Spleen (tissue), 11 donors: ENCODE measurements at regions not wholly inside any gene's neighbourhood (a gene's known extent, or its start where the extent isn't known, plus 50 kb on each side); places are given as distances from the start of the nearest gene placed in this dataset.

Experiments used
- DNase-seq: peaks from one replicate; pipeline ENCODE4 v3.0.0-alpha.2; 2020
- H3K27ac ChIP-seq, 8 donors: fragments of 200-600 bp; sonication (generic) in 7 of 8; 1 replicate in 4 of 8; 2 replicates in 4 of 8; pipeline versions ENCODE4 v1.5.0 to v1.8.0; 2016 to 2021; ENCODE audit warnings: inconsistent platforms in 4 of 8, mild to moderate bottlenecking in 4 of 8, moderate library complexity in 1 of 8
- H3K27me3 ChIP-seq, 7 donors: fragments of 200-600 bp; sonication (generic) in 6 of 7; replicated peaks in 1 of 7; 1 replicate in 4 of 7; 2 replicates in 3 of 7; pipeline versions ENCODE4 v1.5.0 to v1.8.0; 2016 to 2021; ENCODE audit warnings: inconsistent platforms in 3 of 7, mild to moderate bottlenecking in 1 of 7
- H3K36me3 ChIP-seq, 6 donors: fragments of 200-600 bp; sonication (generic) in 5 of 6; 1 replicate in 4 of 6; 2 replicates in 2 of 6; pipeline versions ENCODE4 v1.5.0 to v1.8.0; 2016 to 2021; ENCODE audit warnings: inconsistent platforms in 2 of 6
- H3K4me1 ChIP-seq, 6 donors: fragments of 200-600 bp; sonication (generic) in 5 of 6; 1 replicate in 3 of 6; 2 replicates in 3 of 6; pipeline versions ENCODE4 v1.5.0 to v1.8.0; 2016 to 2021; ENCODE audit warnings: inconsistent platforms in 3 of 6
- H3K4me3 ChIP-seq, 8 donors: fragments of 200-600 bp; sonication (generic) in 7 of 8; 1 replicate in 4 of 8; 2 replicates in 4 of 8; pipeline versions ENCODE4 v1.5.0 to v1.8.0; 2016 to 2021; ENCODE audit warnings: inconsistent platforms in 4 of 8, mild to moderate bottlenecking in 4 of 8, moderate library complexity in 2 of 8
- H3K9me3 ChIP-seq, 8 donors: fragments of 200-600 bp; sonication (generic) in 7 of 8; 1 replicate in 4 of 8; 2 replicates in 4 of 8; pipeline versions ENCODE4 v1.5.0 to v1.8.0; 2016 to 2021; ENCODE audit warnings: inconsistent platforms in 4 of 8
- CTCF ChIP-seq, 11 experiments: fragments of 200-600 bp in 7 of 11; fragments of 450-650 bp in 4 of 11; sonication (generic) in 4 of 11; IDR thresholded peaks in 8 of 11; conservative IDR thresholded peaks in 3 of 11; 1 replicate in 7 of 11; 2 replicates in 4 of 11; pipeline versions ENCODE4 v1.4.0 to v1.8.0; 2016 to 2021; ENCODE audit warnings: antibody characterized with exemption in 11 of 11, inconsistent platforms in 4 of 11, mild to moderate bottlenecking in 1 of 11
- POLR2A ChIP-seq, 3 donors: fragments of 450-650 bp; IDR thresholded peaks; one replicate each; pipeline ENCODE4 v1.5.1; 2017; ENCODE audit warnings: antibody characterized with exemption in 3 of 3, mild to moderate bottlenecking in 1 of 3
- POLR2AphosphoS5 ChIP-seq, 3 donors: sonication (generic); formaldehyde crosslinking; IDR thresholded peaks; one replicate each; pipeline ENCODE4 v1.5.1; 2017; ENCODE audit warnings: antibody characterized with exemption in 3 of 3
- WGBS, 5 donors: extraction: QIAGEN DNeasy Blood & Tissue Kit in 3 of 5; methylation state at CpG; one replicate each; pipeline versions ENCODE4 v1.1.5 to v1.1.7; 2013 to 2018; 5-methylcytosine and 5-hydroxymethylcytosine counted together
- intact Hi-C: fragments of 100-400 bp; cut with DNase I; formaldehyde crosslinking; loops from one replicate; pipeline ENCODE4 v1.15.0; 2023; ENCODE audit warnings: low total_unique reads
- donor health status: healthy with polysubstance abuse.
- donor health status: DM: no; HTN: no; CAD: no; lungs with moderate emphysema.
- donor health status: DM: no; HTN: no; CAD: no.
- donor health status: Bipolar disorder and iron deficiency.
- donor health status: healthy.
- donor health status: DM: no; HTN: no; CAD: no.
- donor health status: DM: yes; HTN: yes; CAD: no.

- Histone ChIP-seq H3K36me3 (no peaks in the 10 kb centered on the region), H3K27me3 (no peaks in the 10 kb centered on the region), H3K4me1 (no peaks in the 10 kb centered on the region), H3K27ac (no peak overlapping the region), H3K4me3 (no peak overlapping the region), H3K9me3 (peaks cover 0 to 12% (median 7%) of the 10 kb centered on the region in 8 donors)
- intact Hi-C loops = no loop called here
- TF ChIP-seq POLR2A (IDR thresholded peaks at IDR 0.05) (no peak), POLR2AphosphoS5 (IDR thresholded peaks at IDR 0.05) (no peak)
- no peak for DNase-seq
- 36 to 57% (median 42%) methylated on average over 4 of the region's 4 CpGs for WGBS, 5 donors
Measured at GRCh38 chr3:109973733-109974132, 636.4 kb upstream of the DPPA4 start.

GRCh38 chr3:109977897-109978296 lies 640.6 kb upstream of the DPPA4 start:
- Histone ChIP-seq H3K27me3 (no peaks in the 10 kb centered on the region), H3K27ac (no peak overlapping the region), H3K36me3 (no peaks in the 10 kb centered on the region), H3K9me3 (peaks cover 0 to 12% (median 7%) of the 10 kb centered on the region in 8 donors), H3K4me3 (no peak overlapping the region), H3K4me1 (no peaks in the 10 kb centered on the region)
- DNase-seq = no peak
- 75 to 83% (median 78%) methylated on average over 4 of the region's 4 CpGs for WGBS, 5 donors
- intact Hi-C loops = no loop called here
- TF ChIP-seq CTCF (IDR thresholded peaks at IDR 0.05 in 8 of 11, conservative IDR thresholded peaks at IDR 0.05 in 3 of 11) (no peak), POLR2A (IDR thresholded peaks at IDR 0.05) (no peak), POLR2AphosphoS5 (IDR thresholded peaks at IDR 0.05) (no peak)

- Histone ChIP-seq H3K27me3 (no peaks in the 10 kb centered on the region), H3K4me1 (no peaks in the 10 kb centered on the region), H3K9me3 (no peaks in the 10 kb centered on the region), H3K4me3 (no peak overlapping the region), H3K36me3 (no peaks in the 10 kb centered on the region), H3K27ac (no peak overlapping the region)
- intact Hi-C loops = no loop called here
- TF ChIP-seq POLR2AphosphoS5 (IDR thresholded peaks at IDR 0.05) (no peak), POLR2A (IDR thresholded peaks at IDR 0.05) (no peak), CTCF (IDR thresholded peaks at IDR 0.05 in 8 of 11, conservative IDR thresholded peaks at IDR 0.05 in 3 of 11) (no peak)
- 73 to 95% (median 76%) methylated on average over 1 of the region's 1 CpG for WGBS, 5 donors
- no peak for DNase-seq
Measured at GRCh38 chr3:109982201-109982600, 644.9 kb upstream of the DPPA4 start.

- no peak for TF ChIP-seq POLR2AphosphoS5 (IDR thresholded peaks at IDR 0.05)
- no peak for TF ChIP-seq CTCF (IDR thresholded peaks at IDR 0.05 in 8 of 11, conservative IDR thresholded peaks at IDR 0.05 in 3 of 11)
- TF ChIP-seq POLR2A (IDR thresholded peaks at IDR 0.05) = no peak
- H3K27me3 ChIP-seq = no peaks in the 10 kb centered on the region
- intact Hi-C loops = no loop called here
- no peak overlapping the region for H3K4me3 ChIP-seq
- H3K27ac ChIP-seq = no peak overlapping the region
- H3K4me1 ChIP-seq = no peaks in the 10 kb centered on the region
- no peaks in the 10 kb centered on the region for H3K9me3 ChIP-seq
- H3K36me3 ChIP-seq = no peaks in the 10 kb centered on the region
- DNase-seq = no peak
Measured at GRCh38 chr3:109984976-109985375, 647.6 kb upstream of the DPPA4 start.

- H3K27ac ChIP-seq = no peak overlapping the region
- DNase-seq = no peak
- intact Hi-C loops = no loop called here
- 81 to 91% (median 83%) methylated on average over 1 of the region's 1 CpG for WGBS, 5 donors
- no peaks in the 10 kb centered on the region for H3K4me1 ChIP-seq
- H3K9me3 ChIP-seq = no peaks in the 10 kb centered on the region
- no peak for TF ChIP-seq POLR2AphosphoS5 (IDR thresholded peaks at IDR 0.05)
- TF ChIP-seq CTCF (IDR thresholded peaks at IDR 0.05 in 8 of 11, conservative IDR thresholded peaks at IDR 0.05 in 3 of 11) = no peak
- no peak for TF ChIP-seq POLR2A (IDR thresholded peaks at IDR 0.05)
- H3K36me3 ChIP-seq = no peaks in the 10 kb centered on the region
- H3K27me3 ChIP-seq = no peaks in the 10 kb centered on the region
- H3K4me3 ChIP-seq = no peak overlapping the region
Measured at GRCh38 chr3:109985943-109986555, 648.7 kb upstream of the DPPA4 start.
